ENCODE measurements at regions not wholly inside any gene's neighbourhood (a gene's known extent, or its start where the extent isn't known, plus 50 kb on each side); places are given as distances from the start of the nearest gene placed in this dataset.

- TF ChIP-seq ZGPAT (CRISPR knock-in tag; IDR thresholded peaks at IDR 0.05) (peak; percentile 40; the same call in 1 of the 2 replicates), TFDP1 (CRISPR knock-in tag; IDR thresholded peaks at IDR 0.05; ENCODE audit: borderline replicate concordance) (peak; percentile 19; the same call in 1 of the 2 replicates), ZBTB43 (CRISPR knock-in tag; conservative IDR thresholded peaks at IDR 0.05) (peak; percentile 51; the same call in 1 of the 2 replicates), ERF (CRISPR knock-in tag; IDR thresholded peaks at IDR 0.05) (0 out of 2 replicates have a peak, but pooled peaks have one; percentile 43), REST (IDR thresholded peaks at IDR 0.05; ENCODE audit: borderline replicate concordance in 1 of 2, low read depth in 1 of 2, low read length in 2 of 2) (no peak), MED13 (CRISPR knock-in tag; IDR thresholded peaks at IDR 0.05) (peak; percentile 8; the same call in 1 of the 2 replicates), ZBTB3 (CRISPR knock-in tag; IDR thresholded peaks at IDR 0.05; ENCODE audit: borderline replicate concordance, low read depth) (no peak), XRCC5 (optimal IDR thresholded peaks at IDR 0.05; ENCODE audit: low read length) (no peak), MXI1 (IDR thresholded peaks at IDR 0.05; ENCODE audit: borderline replicate concordance, low read depth, low read length) (peak; percentile 29; the same call in 1 of the 3 replicates), POLR2G (IDR thresholded peaks at IDR 0.05; ENCODE audit: low read depth, low read length) (peak; percentile 62), ZNF800 (CRISPR knock-in tag; IDR thresholded peaks at IDR 0.05) (peak; percentile 60), HES4 (CRISPR knock-in tag; IDR thresholded peaks at IDR 0.05; ENCODE audit: borderline replicate concordance) (peak; percentile 19; the same call in 1 of the 2 replicates), KMT2A (CRISPR knock-in tag; IDR thresholded peaks at IDR 0.05) (peak; percentile 43; the same call in 1 of the 2 replicates), TFE3 (CRISPR knock-in tag; IDR thresholded peaks at IDR 0.05) (no peak), ZNF263 (CRISPR knock-in tag; IDR thresholded peaks at IDR 0.05) (peak; percentile 31; the same call in 1 of the 2 replicates), MIXL1 (CRISPR knock-in tag; IDR thresholded peaks at IDR 0.05) (no peak)
Observed at GRCh38 chr6:138692978-138693909, 80.3 kb upstream of the CCDC28A start (continued).
